GM19372 (cell line): ENCODE measurements at regions not wholly inside any gene's neighbourhood (a gene's known extent, or its start where the extent isn't known, plus 50 kb on each side); places are given as distances from the start of the nearest gene placed in this dataset.
"Not testable (repeated sequence)": the region's sequence is repeated elsewhere in the genome, so short reads cannot be mapped to it uniquely, and the experiment has no call there.

ENCODE experiments used
- ATAC-seq: cut with Tn5 transposase; IDR thresholded peaks from one replicate; pipeline ENCODE4 v1.9.1; 2021; ENCODE audit warnings: mild to moderate bottlenecking, low read depth, moderate library complexity; ENCODE audit not compliant: unreplicated experiment

DNA sequence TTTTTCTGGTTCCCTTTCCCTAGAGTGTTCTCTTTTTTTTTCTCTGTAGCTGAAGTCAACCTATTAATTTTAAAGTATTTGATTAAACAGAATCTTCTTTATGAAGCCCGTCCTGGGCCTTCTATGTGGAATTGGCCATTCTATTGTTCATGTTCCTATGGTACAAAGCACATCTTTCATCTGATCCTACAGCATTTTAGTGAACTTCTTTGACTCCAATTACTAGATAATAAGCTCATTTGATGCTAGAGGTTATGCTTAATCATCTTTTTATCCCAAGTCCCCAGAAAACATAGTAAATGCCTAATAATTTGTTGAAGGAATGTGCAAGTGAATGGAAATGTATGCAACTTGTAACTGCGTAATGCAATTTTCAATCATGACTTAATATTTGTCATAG is 472.0 kb upstream of the KLF6 start:
- no peak for ATAC-seq

DNA sequence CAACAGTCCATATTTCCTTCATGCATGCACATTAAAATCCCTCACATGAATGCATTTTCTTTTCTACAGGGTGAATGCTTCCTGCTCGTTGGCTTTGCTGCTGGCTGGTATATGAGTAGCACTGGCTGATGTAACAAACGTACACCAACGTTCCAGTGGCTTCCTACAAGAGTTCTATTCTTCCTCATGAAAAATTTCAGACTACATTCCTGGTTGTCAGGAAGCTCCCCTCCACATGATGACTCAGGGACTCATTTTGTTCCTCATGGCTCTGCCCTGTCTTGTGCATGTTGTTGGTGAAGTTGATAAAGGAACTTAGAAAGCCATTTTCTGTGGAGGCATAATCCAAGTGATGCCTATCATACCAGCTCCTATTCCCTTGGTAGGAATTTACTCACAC is 470.7 kb upstream of the KLF6 start:
- no peak for ATAC-seq

DNA sequence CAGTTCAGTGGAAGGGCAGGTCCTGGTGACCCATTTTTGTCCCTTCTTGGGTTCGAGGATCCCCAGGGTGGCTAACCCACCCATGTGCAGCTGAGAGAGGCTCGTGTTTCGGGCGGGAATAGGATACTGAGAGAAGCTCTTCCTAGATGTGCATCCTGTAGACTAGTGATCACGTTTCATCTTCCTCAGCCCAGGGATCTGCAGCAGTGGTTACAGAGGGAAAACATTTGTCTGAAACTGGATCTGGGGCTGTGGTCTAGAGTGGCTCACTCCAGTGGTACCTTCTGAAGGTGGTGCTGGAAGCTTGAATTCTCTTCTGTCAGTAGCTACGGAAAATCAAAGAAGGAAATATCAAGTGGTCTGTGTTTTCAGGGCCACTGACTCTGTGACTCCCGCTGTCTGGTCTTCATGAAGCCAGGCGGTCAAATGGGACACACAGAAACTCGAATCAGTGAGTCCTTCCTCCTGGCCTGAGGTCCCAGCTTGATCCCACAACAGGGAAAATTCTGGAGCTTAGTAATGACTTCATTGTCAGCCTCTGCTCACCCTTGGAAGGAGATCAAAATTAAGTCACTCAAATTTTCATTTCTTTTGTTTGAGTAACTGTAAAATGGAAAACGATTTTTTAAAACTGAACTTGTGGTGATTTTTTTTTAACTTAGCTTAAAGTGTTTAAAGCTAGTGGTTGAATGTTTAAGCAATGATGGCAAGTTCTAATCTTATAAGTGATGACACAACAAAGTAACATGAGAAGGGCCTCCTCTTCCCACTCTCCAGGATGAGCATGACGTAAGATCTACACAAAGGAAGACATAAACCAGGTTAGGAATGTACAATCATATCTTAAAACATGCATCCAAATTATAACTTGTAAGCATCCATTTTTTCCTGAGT is 469.3 kb upstream of the KLF6 start:
- ATAC-seq: no peak

DNA sequence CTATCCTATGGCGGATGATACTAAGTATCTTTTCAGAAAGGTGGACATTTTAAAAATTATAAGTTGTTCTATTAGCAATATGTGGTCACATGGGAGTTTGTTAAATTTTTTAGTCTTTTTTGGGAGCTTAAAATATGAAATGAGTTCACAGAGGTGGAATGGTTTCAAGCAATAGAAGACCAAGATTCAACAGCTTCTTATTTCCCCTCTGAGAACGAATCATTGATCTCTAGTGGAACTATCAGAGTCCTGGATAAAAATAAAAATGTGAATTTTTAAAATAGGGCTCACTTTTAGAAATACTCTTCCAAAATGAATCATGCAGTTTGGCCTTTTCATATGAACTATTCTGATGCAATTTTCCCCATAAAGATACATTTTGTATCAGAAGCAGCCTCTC is 467.7 kb upstream of the KLF6 start:
- ATAC-seq: no peak

DNA sequence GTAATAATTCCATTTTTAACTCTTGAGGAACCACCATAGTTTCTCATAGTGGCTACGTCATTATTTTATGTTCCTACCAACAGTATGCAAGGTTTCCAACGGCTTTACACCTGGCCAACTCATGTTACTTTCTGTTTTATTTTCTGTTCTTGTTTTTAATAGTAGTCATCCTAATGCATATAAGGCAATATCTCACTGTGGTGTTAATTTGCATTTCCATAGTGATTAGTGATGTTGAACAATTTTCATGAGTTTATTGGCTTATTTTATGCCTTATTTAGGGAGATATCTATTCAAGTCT is 465.5 kb upstream of the KLF6 start:
- peak; percentile 90 for ATAC-seq

DNA sequence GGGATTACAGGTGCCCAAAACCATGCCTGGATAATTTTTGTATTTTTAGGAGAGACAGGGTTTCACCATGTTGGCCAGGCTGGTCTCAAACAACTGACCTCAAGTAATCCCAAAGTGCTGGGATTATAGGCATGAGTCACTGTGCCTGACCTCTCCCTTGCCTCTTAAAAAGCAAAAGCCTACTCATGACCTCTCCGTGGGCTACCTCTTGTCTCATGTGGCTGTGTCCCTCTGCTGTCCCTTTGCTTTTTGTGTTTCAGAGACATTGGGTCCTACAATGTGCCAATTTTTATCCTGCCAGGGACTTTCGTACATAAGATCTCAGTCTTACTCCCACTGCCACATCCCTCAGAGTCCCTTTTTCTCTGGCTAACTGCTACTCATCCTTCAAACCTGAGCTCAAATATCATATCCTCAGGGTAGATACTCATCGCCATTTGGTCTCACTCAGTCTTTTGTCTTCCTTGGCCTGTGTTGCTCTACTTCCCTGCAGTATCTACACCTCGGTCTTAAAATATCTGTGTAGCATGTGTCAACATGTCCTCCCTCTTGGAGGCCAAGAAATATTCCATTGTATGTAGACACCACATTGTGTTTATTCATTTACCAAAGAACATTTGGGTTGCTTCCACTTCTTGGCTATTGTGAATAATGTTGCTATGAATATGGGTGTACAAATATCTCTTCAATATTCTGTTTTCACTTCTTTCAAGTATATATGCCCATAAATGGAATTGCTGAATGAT is 465.0 kb upstream of the KLF6 start:
- ATAC-seq: no peak

DNA sequence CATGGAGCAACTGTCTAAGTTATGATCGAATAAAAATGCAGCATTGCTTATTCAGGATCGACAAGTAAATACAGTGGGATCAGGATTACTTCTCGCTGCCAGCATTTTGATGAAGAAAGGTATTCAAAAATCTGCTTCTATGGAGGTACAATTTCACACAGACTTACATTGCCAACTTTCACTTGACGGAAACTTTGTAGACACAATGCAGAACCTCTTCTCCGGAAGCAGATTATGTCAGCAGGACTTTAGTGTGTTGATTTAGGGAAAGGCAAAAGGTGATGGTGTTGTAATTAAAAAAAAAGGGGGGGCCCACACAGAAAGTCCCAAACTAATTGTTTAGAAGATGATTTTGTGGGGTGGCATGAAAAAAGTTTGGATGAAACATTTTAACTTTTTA is 462.4 kb upstream of the KLF6 start:
- ATAC-seq: no peak

DNA sequence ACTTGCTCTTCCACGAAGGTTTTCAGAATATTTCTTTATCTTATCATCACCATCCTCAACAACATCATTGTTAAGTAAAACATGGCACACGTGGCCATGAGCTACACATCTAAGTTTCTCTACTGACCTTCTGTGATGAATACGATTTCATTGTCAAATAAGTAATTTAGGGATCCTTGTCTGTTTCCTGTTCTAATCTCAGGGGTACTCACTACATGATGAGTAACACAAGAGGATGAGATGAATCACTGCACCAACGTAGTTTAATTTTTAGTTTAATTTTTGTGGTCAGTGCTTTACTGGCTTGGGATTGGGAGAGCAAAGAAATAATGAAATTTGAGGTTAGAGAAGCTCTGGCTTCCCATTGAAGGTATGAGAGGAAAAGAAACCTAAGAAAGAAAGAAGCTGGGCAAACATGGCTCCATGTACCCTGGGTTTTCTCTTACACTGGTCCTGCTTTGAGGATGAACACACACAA is 461.9 kb upstream of the KLF6 start:
- no peak for ATAC-seq

DNA sequence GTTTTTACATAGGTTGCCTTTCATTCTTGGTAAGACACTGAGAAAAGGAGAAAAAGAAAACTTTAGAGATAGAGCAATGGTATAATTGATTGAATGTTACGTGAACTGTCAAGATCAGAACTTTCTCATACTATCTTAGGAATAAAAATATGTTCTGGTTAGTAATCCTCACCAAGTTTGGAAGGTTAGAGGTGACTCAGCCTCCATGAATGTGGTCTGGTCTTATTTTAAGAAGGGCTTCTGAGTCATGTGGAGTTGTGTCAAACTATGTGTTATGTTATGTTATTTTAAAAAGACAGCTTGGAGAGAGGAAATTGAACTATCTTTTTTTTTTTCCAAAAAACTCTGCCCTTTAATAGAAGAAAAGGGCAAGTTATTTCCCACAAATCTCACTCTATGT is 458.6 kb upstream of the KLF6 start:
- ATAC-seq: no peak

DNA sequence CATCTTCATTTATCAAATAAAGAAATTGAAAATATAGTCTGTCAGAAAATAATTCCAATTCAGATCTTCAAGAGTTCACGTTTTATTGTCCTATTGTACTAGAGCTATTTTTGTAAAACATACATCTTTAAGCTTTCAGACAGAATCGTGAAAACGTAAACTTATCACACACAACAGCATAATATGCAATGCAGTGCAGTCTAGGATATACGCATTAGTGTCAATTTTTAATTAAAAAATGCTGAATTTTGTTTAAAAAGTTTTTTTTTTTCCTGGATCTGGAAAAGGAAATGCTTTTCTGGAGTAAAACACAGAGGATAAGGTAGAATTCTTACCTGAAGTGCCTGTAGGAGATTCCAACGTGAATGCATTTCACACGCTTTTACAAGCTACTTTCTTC is 458.2 kb upstream of the KLF6 start:
- ATAC-seq: no peak

DNA sequence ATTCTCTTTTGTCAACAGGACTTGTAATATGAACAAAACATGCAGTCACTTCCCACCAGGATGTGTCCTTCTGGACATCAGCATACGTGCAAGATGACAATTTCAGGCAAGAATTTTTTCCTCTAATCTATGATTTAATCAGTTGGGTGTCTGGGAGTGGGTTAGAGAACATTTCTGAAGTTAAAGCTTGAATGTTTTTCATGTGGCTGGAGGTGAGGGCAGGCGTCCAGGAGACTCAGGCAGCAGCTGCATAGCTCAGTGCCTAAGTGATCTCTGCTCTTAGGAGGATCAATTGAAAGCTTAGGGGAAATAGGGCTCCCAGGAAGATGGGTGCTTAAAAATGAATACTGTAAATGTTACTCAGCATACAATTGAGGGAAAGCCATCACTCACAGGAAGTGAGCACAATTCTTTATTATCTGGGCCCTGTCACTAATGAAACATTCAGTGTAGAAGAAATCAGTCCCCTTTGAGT is 457.6 kb upstream of the KLF6 start:
- no peak for ATAC-seq

DNA sequence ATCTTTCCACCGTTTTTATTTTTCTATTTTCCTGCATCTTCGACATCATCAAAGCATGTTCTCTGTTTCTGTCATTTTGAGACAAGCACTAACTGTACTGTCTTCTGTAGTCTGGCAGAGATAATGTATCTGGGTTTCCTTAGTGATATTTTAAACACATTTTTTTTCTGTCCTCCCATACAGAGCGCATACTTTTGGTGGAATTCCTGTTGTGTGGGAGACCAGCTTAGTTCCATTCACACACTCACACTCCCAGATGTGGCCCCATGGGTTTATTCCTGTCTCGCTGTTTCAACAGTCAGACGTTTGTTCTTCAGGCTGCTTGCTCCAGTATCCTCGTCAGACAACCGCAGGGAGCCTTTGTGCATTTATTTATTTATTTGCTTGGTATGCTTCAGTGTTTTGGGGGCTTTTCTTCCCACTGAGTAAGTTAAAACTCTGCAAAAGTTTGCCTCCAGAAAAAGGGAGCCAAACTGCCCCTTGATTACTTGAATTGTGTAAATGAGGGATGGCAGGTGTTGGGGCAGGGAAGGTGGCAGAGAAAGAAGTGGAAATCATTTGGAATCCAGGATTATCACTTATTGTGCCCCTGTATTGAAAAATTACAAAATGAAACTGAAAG is 456.8 kb upstream of the KLF6 start:
- ATAC-seq: no peak

DNA sequence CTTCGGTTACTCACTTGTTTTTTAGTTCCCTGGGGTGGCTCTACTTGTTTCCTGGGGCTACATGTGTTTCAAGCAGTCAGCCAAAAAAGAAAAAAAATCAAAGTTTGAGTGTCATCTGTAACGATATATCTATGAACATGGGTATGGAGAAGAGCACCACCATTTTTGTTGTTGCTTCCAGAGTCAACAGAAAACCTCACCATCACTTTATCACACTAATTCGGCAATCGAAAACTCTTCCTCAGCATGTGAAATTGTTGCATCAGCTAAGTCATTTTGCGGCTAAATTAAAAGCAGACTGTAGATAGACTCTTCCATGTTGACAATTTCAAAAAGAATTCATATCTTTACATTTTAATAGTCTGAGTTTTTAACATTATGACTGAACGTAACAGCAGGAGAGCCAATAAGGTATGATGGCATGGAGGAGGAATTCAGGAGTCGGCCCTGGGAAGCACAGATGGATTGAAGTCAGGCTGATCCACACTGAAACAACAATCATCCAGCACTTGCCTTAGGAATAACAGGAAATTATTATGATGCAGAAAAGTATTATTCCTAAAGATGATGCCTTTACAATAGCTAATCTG is 455.7 kb upstream of the KLF6 start:
- no peak for ATAC-seq

DNA sequence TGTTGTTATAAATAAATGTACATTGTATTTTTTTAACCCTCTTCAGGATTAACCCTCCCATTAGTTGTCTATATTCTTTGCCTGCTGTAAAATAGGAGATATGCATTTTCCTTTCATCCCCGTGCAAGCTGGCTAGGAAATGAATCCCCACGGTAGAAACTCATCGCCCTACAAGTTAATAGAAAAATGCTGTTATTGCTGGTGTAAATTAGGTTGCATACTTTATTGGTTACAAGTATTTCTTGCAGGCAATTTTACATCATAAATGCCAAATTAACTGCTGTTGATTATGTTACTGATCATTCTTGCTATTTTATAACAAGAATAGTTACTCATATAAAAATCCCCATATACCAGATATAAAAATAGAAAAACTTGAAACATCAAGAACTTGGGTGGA is 454.2 kb upstream of the KLF6 start:
- ATAC-seq: no peak

DNA sequence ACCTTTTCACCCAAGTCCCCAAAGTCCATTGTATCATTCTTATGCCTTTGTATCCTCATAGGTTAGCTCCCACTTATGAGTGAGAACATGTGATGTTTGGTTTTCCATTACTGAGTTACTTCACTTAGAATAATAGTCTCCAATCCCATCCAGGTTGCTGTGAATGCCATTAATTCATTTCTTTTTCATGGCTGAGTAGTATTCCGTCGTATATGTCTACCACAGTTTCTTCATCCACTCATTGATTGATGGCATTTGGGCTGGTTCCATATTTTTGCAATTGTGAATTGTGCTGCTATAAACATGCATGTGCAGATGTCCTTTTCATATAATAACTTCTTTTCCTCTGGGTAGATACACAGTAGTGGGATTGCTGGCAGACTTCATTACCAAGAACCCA is 451.9 kb upstream of the KLF6 start:
- not testable (repeated sequence) for ATAC-seq

DNA sequence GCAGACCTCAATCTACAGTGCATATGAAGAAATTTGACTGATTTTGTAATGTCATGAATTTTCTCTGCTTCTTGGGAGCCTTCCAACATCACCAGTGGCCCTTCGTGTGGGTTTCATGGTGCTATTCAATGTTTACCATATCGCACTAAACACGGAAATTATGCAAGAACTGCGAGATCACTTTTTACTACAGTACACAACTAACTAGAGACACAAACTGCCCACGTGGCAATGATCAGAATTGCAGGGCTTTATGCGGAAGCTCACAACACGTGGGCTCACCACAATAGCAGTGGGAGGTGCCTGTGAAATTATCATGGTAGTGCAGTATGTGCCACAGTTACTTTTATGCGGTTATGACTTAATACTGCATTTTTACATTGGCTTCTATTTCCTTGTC is 449.7 kb upstream of the KLF6 start:
- no peak for ATAC-seq

DNA sequence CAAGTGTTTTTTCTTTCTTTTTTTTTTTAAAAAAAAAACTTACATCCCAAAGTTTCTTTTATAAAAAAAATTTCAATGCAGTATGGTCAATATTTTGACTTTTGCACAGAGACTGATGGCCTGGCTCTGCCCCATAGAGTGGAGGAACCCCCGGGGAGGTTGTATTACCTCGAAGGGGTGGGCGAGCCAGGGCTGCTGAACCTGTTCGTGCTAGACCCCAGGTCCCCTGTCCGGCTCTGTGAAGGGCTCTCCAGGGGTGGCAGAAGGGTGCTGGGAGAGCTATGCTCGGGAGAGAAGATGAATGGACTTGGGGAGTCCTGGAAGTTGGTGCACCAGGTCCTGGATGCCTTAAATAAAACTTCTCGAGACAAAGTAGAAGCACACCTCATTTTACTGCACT is 446.4 kb upstream of the KLF6 start:
- ATAC-seq: no peak

DNA sequence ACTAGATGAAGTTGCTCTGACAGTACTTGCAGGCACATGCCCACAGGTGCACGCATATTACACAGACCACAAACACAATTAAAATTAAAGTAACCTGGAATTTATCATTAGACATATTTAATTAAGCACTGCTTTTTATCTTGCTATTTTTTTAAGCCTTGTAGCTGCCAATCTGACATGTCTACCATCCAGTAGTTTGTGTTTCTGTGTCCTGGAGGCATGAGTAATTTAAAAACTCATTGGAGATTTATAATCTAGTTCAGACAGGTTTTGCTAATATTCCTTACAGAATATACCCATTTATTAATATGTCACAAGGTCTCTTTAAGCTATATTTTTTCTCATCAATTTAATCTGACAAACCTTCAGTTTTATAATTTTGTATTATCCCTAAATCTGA is 445.0 kb upstream of the KLF6 start:
- no peak for ATAC-seq

DNA sequence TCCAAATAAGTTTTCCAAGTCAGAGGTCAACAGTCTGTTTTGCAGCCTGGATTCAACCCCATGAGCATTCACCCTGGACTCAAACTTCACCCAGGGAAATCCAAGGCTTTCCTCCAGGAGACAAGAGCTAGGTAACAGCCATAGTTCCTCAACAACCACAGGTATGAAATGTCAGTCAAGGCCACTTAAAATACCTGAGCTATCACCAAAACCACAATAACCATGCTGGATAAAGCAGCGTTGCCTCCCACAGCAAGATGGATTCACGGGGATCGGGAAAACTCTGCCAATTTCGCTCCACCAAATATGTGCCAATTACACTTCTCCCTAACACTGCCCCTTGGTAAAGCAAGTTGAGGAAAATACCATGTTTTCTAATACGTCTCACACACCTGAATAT is 444.1 kb upstream of the KLF6 start:
- ATAC-seq: no peak

DNA sequence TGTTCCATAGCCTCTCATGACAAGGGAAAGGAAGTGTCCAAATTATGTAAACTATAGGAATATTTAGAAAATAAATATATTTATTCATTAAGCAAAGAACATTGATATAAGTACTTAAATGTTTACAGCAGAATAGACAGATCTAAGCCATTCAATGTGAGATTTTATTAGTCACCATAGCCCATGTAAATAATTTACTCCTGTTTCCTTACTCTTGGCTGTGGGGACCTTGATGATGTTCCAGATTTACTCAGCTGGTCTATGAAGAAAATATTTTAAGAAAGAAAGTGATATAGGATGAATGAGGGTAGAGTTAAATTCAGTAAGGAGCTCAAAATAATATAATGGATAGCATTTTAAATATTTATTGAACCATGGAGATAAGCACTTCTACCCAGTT is 442.6 kb upstream of the KLF6 start:
- no peak for ATAC-seq

DNA sequence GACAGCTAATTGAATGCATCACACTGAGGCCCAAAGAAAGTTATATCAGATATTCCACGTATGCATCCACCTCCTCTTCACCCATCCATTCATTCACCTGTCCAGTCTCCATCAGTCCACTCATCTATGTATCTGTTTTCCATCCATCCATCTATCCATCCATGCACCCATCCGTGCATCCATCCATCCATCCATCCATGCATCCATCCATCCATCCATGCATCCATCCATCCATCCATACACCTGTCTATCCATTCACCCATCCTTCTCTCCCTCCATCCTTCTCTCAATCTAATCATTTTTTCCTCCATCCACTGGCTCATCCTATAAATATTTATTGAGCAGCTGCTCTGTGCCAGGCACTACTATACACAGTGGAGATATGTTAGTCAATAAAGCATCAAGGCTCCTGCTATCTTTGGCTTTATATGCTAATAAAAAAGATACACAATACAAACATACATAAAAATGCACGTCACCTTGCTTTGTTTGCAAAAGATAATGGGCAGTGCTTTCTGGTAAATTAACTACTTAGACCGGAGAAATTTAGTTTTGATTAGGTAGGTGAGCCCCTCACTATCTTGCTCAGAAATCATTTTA is 442.0 kb upstream of the KLF6 start:
- no peak for ATAC-seq
